SK-N-SH treated with all-trans-retinoic acid at 6 μM for 48 hours (cell line): ENCODE measurements at regions not wholly inside any gene's neighbourhood (a gene's known extent, or its start where the extent isn't known, plus 50 kb on each side); places are given as distances from the start of the nearest gene placed in this dataset.

Experiments
- ATAC-seq: fragments of 200-7000 bp; cut with Tn5 transposase; 3 replicates; pipeline ENCODE4 v1.9.1; 2020; ENCODE audit warnings: mild to moderate bottlenecking, moderate library complexity
- ARNTL ChIP-seq: fragments of 450-650 bp; formaldehyde crosslinking; IDR thresholded peaks from 2 replicates; pipeline ENCODE4 v1.5.0; 2020; ENCODE audit warnings: low read depth, mild to moderate bottlenecking, moderate library complexity, borderline replicate concordance
- BACH2 ChIP-seq: fragments of 250-450 bp; sonication (Bioruptor Pico); IDR thresholded peaks from 2 replicates; pipeline ENCODE4 v1.9.0; 2021; ENCODE audit warnings: mild to moderate bottlenecking, borderline replicate concordance
- CSDC2 ChIP-seq: fragments of 250-450 bp; sonication (Bioruptor Pico); IDR thresholded peaks from 2 replicates; pipeline ENCODE4 v1.5.0; 2020; ENCODE audit warnings: mild to moderate bottlenecking, moderate library complexity
- CSRNP3 ChIP-seq: fragments of 250-450 bp; sonication (Bioruptor Pico); IDR thresholded peaks from 2 replicates; pipeline ENCODE4 v1.5.1; 2021; ENCODE audit warnings: mild to moderate bottlenecking, moderate library complexity
- ESRRG ChIP-seq: fragments of 250-450 bp; sonication (Bioruptor Pico); IDR thresholded peaks from 2 replicates; pipeline ENCODE4 v1.6.1; 2021; ENCODE audit warnings: mild to moderate bottlenecking
- GLIS3 ChIP-seq: fragments of 250-450 bp; sonication (Bioruptor Pico); IDR thresholded peaks from 2 replicates; pipeline ENCODE4 v1.5.0; 2020; ENCODE audit warnings: mild to moderate bottlenecking, moderate library complexity
- ISL1 ChIP-seq: fragments of 250-450 bp; sonication (Bioruptor Pico); IDR thresholded peaks from 2 replicates; pipeline ENCODE4 v2.1.2; 2022; ENCODE audit warnings: mild to moderate bottlenecking, moderate library complexity
- OSR1 ChIP-seq: fragments of 250-450 bp; sonication (Bioruptor Pico); IDR thresholded peaks from 2 replicates; pipeline ENCODE4 v1.8.0; 2022; ENCODE audit warnings: moderate library complexity, mild to moderate bottlenecking, inconsistent platforms
- PATZ1 ChIP-seq: fragments of 250-450 bp; sonication (Bioruptor Pico); IDR thresholded peaks from 2 replicates; pipeline ENCODE4 v1.8.0; 2020; ENCODE audit warnings: mild to moderate bottlenecking, moderate library complexity, borderline replicate concordance
- PPARA ChIP-seq: fragments of 250-450 bp; sonication (Bioruptor Pico); IDR thresholded peaks from 2 replicates; pipeline ENCODE4 v1.5.0; 2020; ENCODE audit warnings: mild to moderate bottlenecking, borderline replicate concordance
- SNAI2 ChIP-seq: fragments of 250-450 bp; sonication (Bioruptor Pico); IDR thresholded peaks from 2 replicates; pipeline ENCODE4 v1.5.0; 2020; ENCODE audit warnings: mild to moderate bottlenecking, moderate library complexity
- TCF4 ChIP-seq: fragments of 250-450 bp; sonication (Bioruptor Pico); IDR thresholded peaks from 2 replicates; pipeline ENCODE4 v1.8.0; 2021; ENCODE audit warnings: mild to moderate bottlenecking, moderate library complexity, borderline replicate concordance
- TOX ChIP-seq: fragments of 250-450 bp; sonication (Bioruptor Pico); IDR thresholded peaks from 2 replicates; pipeline ENCODE4 v1.8.0; 2021; ENCODE audit warnings: mild to moderate bottlenecking, moderate library complexity, borderline replicate concordance
- TSHZ2 ChIP-seq: fragments of 250-450 bp; sonication (Bioruptor Pico); IDR thresholded peaks from 2 replicates; pipeline ENCODE4 v1.5.0; 2020; ENCODE audit warnings: mild to moderate bottlenecking, moderate library complexity
- ZC3H10 ChIP-seq: fragments of 250-450 bp; sonication (Bioruptor Pico); IDR thresholded peaks from 2 replicates; pipeline ENCODE4 v1.5.1; 2021; ENCODE audit warnings: mild to moderate bottlenecking, moderate library complexity
- ZFP3 ChIP-seq: fragments of 250-450 bp; sonication (Bioruptor Pico); IDR thresholded peaks from 2 replicates; pipeline ENCODE4 v1.5.0; 2020; ENCODE audit warnings: mild to moderate bottlenecking, moderate library complexity
- ZFP30 ChIP-seq: fragments of 450-650 bp; formaldehyde crosslinking; IDR thresholded peaks from 2 replicates; pipeline ENCODE4 v1.5.0; 2022; ENCODE audit warnings: mild to moderate bottlenecking, moderate library complexity
- ZNF565 ChIP-seq: fragments of 450-650 bp; formaldehyde crosslinking; conservative IDR thresholded peaks from 2 replicates; pipeline ENCODE4 v1.5.0; 2020; ENCODE audit warnings: low read depth, mild to moderate bottlenecking, moderate library complexity
- ZNF70 ChIP-seq: fragments of 450-650 bp; formaldehyde crosslinking; IDR thresholded peaks from 2 replicates; pipeline ENCODE4 v1.5.0; 2020; ENCODE audit warnings: mild to moderate bottlenecking, moderate library complexity
- TF ChIP-seq, protein P1 (sequence below): fragments of 250-450 bp; sonication (Bioruptor Pico); IDR thresholded peaks from 2 replicates; pipeline ENCODE4 v1.8.0; 2021; ENCODE audit warnings: low read depth, mild to moderate bottlenecking, moderate library complexity, borderline replicate concordance
- TF ChIP-seq, protein P2 (sequence below): fragments of 250-450 bp; sonication (Bioruptor Pico); IDR thresholded peaks from 2 replicates; pipeline ENCODE4 v1.5.1; 2020; ENCODE audit warnings: low read depth, mild to moderate bottlenecking, moderate library complexity

DNA sequence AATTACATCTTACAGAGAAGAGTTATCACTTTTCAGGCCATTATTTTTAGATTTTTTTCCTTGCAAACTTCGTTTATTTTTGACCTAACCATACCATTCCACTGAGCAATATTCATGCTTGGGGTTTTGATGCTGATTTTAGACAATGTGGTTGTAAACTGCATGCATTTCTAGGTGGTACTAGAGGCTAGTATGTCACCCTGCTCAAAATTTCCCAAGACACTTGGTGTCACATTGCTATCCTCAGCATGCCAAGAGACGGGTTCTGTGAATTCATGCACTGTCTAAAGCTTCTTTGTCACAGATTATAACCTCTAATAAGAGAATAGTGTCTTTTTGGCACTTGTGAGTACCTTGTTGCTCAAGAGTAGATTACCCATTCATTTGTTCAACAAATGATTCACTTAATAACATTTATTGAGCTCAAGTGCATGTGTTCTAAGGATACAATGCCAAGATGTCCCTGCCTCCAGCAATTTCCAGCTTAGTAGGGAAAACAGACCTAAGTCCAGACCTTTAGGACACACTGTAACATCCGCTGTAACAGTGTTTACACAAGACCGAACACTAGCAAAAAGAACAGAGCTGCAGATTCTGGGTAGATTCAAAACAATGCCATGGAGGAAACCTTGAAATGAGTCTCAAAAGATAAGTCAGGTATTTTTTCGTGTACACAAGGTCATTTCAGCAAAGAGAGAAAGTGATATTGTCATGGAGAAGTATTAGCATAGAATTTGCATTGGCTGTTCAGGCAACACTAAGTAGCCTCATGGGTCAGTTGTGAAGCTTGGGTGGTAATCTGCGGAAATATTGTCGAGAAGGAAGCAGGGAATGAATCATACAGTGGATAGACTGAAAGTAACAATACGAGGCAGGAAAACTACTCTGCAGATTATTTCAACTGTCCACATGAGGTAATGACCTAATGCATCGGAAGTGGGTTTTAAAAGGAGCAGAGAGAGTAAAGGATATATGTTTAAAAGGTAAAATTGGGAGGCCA is 515.1 kb upstream of the ZFP42 start:
- no peak; the same call in 2 of the 3 replicates for ATAC-seq

GRCh38 chr4:187484186-187484585 is 511.4 kb upstream of the ZFP42 start:
- ATAC-seq = no peak
- TF ChIP-seq PATZ1 (CRISPR knock-in tag) = no peak
- no peak for TF ChIP-seq ZFP30 (CRISPR knock-in tag)
- no peak for TF ChIP-seq ISL1 (CRISPR knock-in tag)

More for the DNA sequence above, 515.1 kb upstream of the ZFP42 start:
- TF ChIP-seq ZFP3 (CRISPR knock-in tag) (no peak), ZNF70 (CRISPR knock-in tag) (no peak), TSHZ2 (CRISPR knock-in tag) (no peak), TCF4 (no peak), ARNTL (CRISPR knock-in tag) (no peak), PATZ1 (CRISPR knock-in tag) (no peak), ZFP30 (CRISPR knock-in tag) (no peak), ZC3H10 (CRISPR knock-in tag) (no peak), ISL1 (CRISPR knock-in tag) (no peak), ZNF565 (CRISPR knock-in tag) (no peak), CSDC2 (CRISPR knock-in tag) (no peak), CSRNP3 (CRISPR knock-in tag) (no peak), TOX (CRISPR knock-in tag) (no peak), OSR1 (no peak), GLIS3 (no peak)
- TF ChIP-seq, protein P1, sequence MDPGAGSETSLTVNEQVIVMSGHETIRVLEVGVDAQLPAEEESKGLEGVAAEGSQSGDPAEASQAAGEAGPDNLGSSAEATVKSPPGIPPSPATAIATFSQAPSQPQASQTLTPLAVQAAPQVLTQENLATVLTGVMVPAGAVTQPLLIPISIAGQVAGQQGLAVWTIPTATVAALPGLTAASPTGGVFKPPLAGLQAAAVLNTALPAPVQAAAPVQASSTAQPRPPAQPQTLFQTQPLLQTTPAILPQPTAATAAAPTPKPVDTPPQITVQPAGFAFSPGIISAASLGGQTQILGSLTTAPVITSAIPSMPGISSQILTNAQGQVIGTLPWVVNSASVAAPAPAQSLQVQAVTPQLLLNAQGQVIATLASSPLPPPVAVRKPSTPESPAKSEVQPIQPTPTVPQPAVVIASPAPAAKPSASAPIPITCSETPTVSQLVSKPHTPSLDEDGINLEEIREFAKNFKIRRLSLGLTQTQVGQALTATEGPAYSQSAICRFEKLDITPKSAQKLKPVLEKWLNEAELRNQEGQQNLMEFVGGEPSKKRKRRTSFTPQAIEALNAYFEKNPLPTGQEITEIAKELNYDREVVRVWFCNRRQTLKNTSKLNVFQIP (CRISPR knock-in tag) = no peak

DNA sequence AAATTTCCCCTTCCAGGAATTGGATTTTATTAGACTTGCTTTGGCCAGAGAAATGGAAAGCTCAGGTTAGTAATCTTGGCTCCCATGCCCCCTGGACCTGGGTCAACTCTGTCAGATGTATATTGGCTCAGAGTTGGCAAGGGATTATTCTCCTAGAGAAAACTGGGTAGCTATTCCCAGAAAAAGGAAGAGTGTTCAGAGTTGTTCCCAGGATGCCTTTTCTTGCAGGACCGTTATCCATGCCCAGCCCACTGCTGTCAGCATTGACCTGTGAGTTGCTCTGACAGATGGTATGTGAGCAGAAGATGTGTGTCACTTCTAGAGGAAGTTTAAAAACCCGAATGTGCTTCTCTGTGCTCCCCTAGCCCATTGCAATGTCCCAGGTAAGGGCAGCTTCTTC is 509.9 kb upstream of the ZFP42 start:
- ATAC-seq = no peak
- TF ChIP-seq SNAI2 (no peak), ZFP30 (CRISPR knock-in tag) (no peak), ARNTL (CRISPR knock-in tag) (no peak), CSRNP3 (CRISPR knock-in tag) (no peak), ZFP3 (CRISPR knock-in tag) (no peak), CSDC2 (CRISPR knock-in tag) (no peak), GLIS3 (no peak), TCF4 (no peak), ZNF565 (CRISPR knock-in tag) (no peak), BACH2 (no peak), ESRRG (CRISPR knock-in tag) (no peak), ZNF70 (CRISPR knock-in tag) (no peak), PPARA (no peak)
- TF ChIP-seq, protein P2, sequence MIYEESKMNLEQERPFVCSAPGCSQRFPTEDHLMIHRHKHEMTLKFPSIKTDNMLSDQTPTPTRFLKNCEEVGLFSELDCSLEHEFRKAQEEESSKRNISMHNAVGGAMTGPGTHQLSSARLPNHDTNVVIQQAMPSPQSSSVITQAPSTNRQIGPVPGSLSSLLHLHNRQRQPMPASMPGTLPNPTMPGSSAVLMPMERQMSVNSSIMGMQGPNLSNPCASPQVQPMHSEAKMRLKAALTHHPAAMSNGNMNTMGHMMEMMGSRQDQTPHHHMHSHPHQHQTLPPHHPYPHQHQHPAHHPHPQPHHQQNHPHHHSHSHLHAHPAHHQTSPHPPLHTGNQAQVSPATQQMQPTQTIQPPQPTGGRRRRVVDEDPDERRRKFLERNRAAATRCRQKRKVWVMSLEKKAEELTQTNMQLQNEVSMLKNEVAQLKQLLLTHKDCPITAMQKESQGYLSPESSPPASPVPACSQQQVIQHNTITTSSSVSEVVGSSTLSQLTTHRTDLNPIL = no peak
- TF ChIP-seq, protein P1 (CRISPR knock-in tag) = no peak
